SW 1271 (cell line): ENCODE measurements at regions not wholly inside any gene's neighbourhood (a gene's known extent, or its start where the extent isn't known, plus 50 kb on each side); places are given as distances from the start of the nearest gene placed in this dataset.

Experiments
- DNase-seq, 2 experiments: peaks; one replicate each; lab custom pipeline; 2025; lab: John Stamatoyannopoulos, UW

GRCh38 chr9:89882930-89883361, 278.1 kb downstream of the GADD45G start:
- no peak for DNase-seq

- no peak for DNase-seq
These were observed 278.9 kb downstream of the GADD45G start for GRCh38 chr9:89883401-89884341.

GRCh38 chr9:89884356-89885083, 279.7 kb downstream of the GADD45G start:
- DNase-seq = no peak

GRCh38 chr9:89885156-89885555, 280.3 kb downstream of the GADD45G start:
- DNase-seq = no peak

GRCh38 chr9:89886281-89886700, 281.5 kb downstream of the GADD45G start:
- no peak for DNase-seq

- DNase-seq = no peak
These were observed 282.5 kb downstream of the GADD45G start for GRCh38 chr9:89887286-89887685.

GRCh38 chr9:89888233-89888632, 283.4 kb downstream of the GADD45G start:
- DNase-seq = no peak

- DNase-seq = no peak
These were observed 283.9 kb downstream of the GADD45G start for GRCh38 chr9:89888677-89889076.

GRCh38 chr9:89889865-89890264, 285.1 kb downstream of the GADD45G start:
- DNase-seq = no peak

- DNase-seq = no peak
These were observed 285.6 kb downstream of the GADD45G start for GRCh38 chr9:89890326-89890980.

GRCh38 chr9:89891221-89891590, 286.4 kb downstream of the GADD45G start:
- no peak for DNase-seq

GRCh38 chr9:89891591-89892304, 286.9 kb downstream of the GADD45G start:
- DNase-seq = no peak

GRCh38 chr9:89892920-89893319, 288.1 kb downstream of the GADD45G start:
- no peak for DNase-seq

- no peak for DNase-seq
These were observed 289.1 kb downstream of the GADD45G start for GRCh38 chr9:89893886-89894285.

GRCh38 chr9:89896806-89897340, 292.1 kb downstream of the GADD45G start:
- no peak for DNase-seq

- DNase-seq = no peak
These were observed 294.8 kb downstream of the GADD45G start for GRCh38 chr9:89899573-89899972.

GRCh38 chr9:89901920-89902319, 297.1 kb downstream of the GADD45G start:
- no peak for DNase-seq

GRCh38 chr9:89902450-89903140, 297.8 kb downstream of the GADD45G start:
- no peak for DNase-seq

- no peak for DNase-seq
These were observed 298.3 kb downstream of the GADD45G start for GRCh38 chr9:89903141-89903475.

GRCh38 chr9:89905606-89906338, 301.0 kb downstream of the GADD45G start:
- no peak for DNase-seq
